Mammary epithelial cell (primary cell): ENCODE measurements at regions not wholly inside any gene's neighbourhood (a gene's known extent, or its start where the extent isn't known, plus 50 kb on each side); places are given as distances from the start of the nearest gene placed in this dataset.

ENCODE experiments used
- CTCF ChIP-seq, 2 donors: IDR thresholded peaks in 1 of 2; conservative IDR thresholded peaks in 1 of 2; 2 replicates each; pipeline ENCODE4 v1.5.1; 2011 to 2012; ENCODE audit warnings: inconsistent platforms in 2 of 2, low read length in 2 of 2, mild to moderate bottlenecking in 2 of 2, control low read depth in 1 of 2, low read depth in 1 of 2; ENCODE audit not compliant: insufficient read depth in 1 of 2; ENCODE audit errors: extremely low read depth in 1 of 2
- EZH2 ChIP-seq: IDR thresholded peaks from 2 replicates; pipeline ENCODE4 v1.6.1; 2012; ENCODE audit warnings: low read length, inconsistent platforms, borderline replicate concordance

DNA sequence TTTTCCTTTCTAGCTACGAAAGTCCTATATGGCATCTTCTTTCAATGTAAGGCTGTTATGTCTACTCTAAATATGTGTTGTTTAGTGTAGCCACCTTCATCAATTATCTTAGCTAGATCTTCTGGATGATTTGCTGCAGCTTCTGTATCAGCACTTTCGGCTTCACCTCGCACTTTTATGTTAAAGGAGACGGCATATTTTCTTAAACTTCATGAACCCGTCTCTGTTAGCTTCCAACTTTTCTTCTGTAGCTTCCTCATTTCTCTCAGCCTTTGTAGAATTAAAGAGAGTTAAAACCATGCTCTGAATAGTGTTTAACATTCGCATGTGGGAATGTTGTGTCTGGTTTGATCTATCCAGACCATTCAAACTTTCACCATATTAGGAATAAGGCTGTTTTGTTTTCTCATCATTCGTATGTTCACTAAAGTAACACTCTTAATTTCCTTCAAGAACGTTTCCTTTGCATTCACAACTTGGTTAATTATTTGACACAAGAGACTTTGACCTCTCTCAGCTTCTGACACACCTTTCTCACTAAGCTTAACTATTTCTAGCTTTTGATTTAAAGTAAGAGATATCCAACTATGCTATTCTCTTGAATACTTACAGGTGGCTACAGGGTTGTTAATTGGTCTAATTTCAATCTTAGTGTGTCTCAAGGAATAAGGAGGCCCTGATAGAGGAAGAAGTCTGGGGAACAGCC is 476.8 kb downstream of the GABRG1 start:
- TF ChIP-seq CTCF (conservative IDR thresholded peaks at IDR 0.05 in 1 of 2, IDR thresholded peaks at IDR 0.05 in 1 of 2; ENCODE audit: extremely low read depth in 1 of 2, insufficient read depth in 1 of 2, low read depth in 1 of 2, low read length in 2 of 2): no peak
- TF ChIP-seq EZH2: no peak
